Umbilical cord (tissue), 1 donor: ENCODE measurements at regions not wholly inside any gene's neighbourhood (a gene's known extent, or its start where the extent isn't known, plus 50 kb on each side); places are given as distances from the start of the nearest gene placed in this dataset.

Experiments used
- DNase-seq: peaks from one replicate; pipeline ENCODE4 v3.0.0-alpha.2; 2015; ENCODE audit warnings: low spot score

- peak; percentile 52 for DNase-seq
Observed at GRCh38 chr4:67234296-67234695, 311.0 kb downstream of the CENPC start.

- no peak for DNase-seq
Observed at GRCh38 chr4:67229148-67229547, 316.2 kb downstream of the CENPC start.

- no peak for DNase-seq
Observed at GRCh38 chr4:67220861-67221260, 324.4 kb downstream of the CENPC start.

- DNase-seq, result no peak
Observed at GRCh38 chr4:67218883-67219282, 326.4 kb downstream of the CENPC start.

GRCh38 chr4:67207941-67208441 lies 337.3 kb downstream of the CENPC start:
- DNase-seq, result peak; percentile 15

- no peak for DNase-seq
Observed at GRCh38 chr4:67204441-67204840, 340.9 kb downstream of the CENPC start.

- no peak for DNase-seq
Observed at GRCh38 chr4:67201334-67201733, 344.0 kb downstream of the CENPC start.

- DNase-seq, result peak; percentile 24
Observed at GRCh38 chr4:67198727-67199126, 346.6 kb downstream of the CENPC start.

- DNase-seq, result no peak
Observed at GRCh38 chr4:67167849-67168248, 377.5 kb downstream of the CENPC start.

- no peak for DNase-seq
Observed at GRCh38 chr4:67162690-67163089, 382.6 kb downstream of the CENPC start.

- no peak for DNase-seq
Observed at GRCh38 chr4:67161311-67161710, 384.0 kb downstream of the CENPC start.

- DNase-seq, result peak; percentile 4
Observed at GRCh38 chr4:67160394-67160793, 384.9 kb downstream of the CENPC start.

- no peak for DNase-seq
Observed at GRCh38 chr4:67158666-67159065, 386.6 kb downstream of the CENPC start.

GRCh38 chr4:67152976-67153375 lies 392.3 kb downstream of the CENPC start:
- DNase-seq, result no peak

GRCh38 chr4:67151376-67152343 lies 393.6 kb downstream of the CENPC start:
- DNase-seq, result no peak

GRCh38 chr4:67141586-67141985 lies 403.7 kb downstream of the CENPC start:
- no peak for DNase-seq

- peak; percentile 17 for DNase-seq
Observed at GRCh38 chr4:67134616-67135015, 410.7 kb downstream of the CENPC start.

- no peak for DNase-seq
Observed at GRCh38 chr4:67133162-67133561, 412.1 kb downstream of the CENPC start.

GRCh38 chr4:67131224-67131623 lies 414.1 kb downstream of the CENPC start:
- DNase-seq, result no peak

- no peak for DNase-seq
Observed at GRCh38 chr4:67130411-67130810, 414.9 kb downstream of the CENPC start.

GRCh38 chr4:67126570-67126969 lies 418.7 kb downstream of the CENPC start:
- DNase-seq, result no peak

GRCh38 chr4:67125636-67126514 lies 419.4 kb downstream of the CENPC start:
- no peak for DNase-seq
